GM23248 (cell line): ENCODE measurements at regions not wholly inside any gene's neighbourhood (a gene's known extent, or its start where the extent isn't known, plus 50 kb on each side); places are given as distances from the start of the nearest gene placed in this dataset.

Source experiments
- DNase-seq: peaks from one replicate; pipeline ENCODE4 v3.0.0-alpha.2; 2015
- H2AFZ ChIP-seq: fragments of 200-600 bp; sonication (generic); 2 replicates; pipeline ENCODE4 v1.6.1; 2016; ENCODE audit warnings: antibody characterized with exemption
- H3F3A ChIP-seq: fragments of 200-600 bp; sonication (generic); 2 replicates; pipeline ENCODE4 v1.6.1; 2016; ENCODE audit warnings: mild to moderate bottlenecking, antibody characterized with exemption, mixed run types; ENCODE audit not compliant: insufficient read depth
- H3K27ac ChIP-seq: fragments of 200-600 bp; sonication (generic); 2 replicates; pipeline ENCODE4 v1.5.1; 2016; ENCODE audit warnings: mild to moderate bottlenecking
- H3K27me3 ChIP-seq: fragments of 200-600 bp; sonication (generic); replicated peaks from 2 replicates; pipeline ENCODE4 v1.6.1; 2016; ENCODE audit warnings: mild to moderate bottlenecking; ENCODE audit not compliant: insufficient read depth
- H3K36me3 ChIP-seq: fragments of 200-600 bp; sonication (generic); 2 replicates; pipeline ENCODE4 v1.6.1; 2016; ENCODE audit warnings: low read depth, mild to moderate bottlenecking
- H3K4me1 ChIP-seq: fragments of 200-600 bp; sonication (generic); 2 replicates; pipeline ENCODE4 v1.6.1; 2016; ENCODE audit warnings: mild to moderate bottlenecking; ENCODE audit not compliant: insufficient read depth
- H3K4me2 ChIP-seq: fragments of 200-600 bp; sonication (generic); one replicate; pipeline ENCODE4 v1.6.1; 2016; ENCODE audit warnings: mild to moderate bottlenecking; ENCODE audit not compliant: unreplicated experiment
- H3K4me3 ChIP-seq: fragments of 200-600 bp; sonication (generic); 2 replicates; pipeline ENCODE4 v1.5.1; 2016; ENCODE audit warnings: mild to moderate bottlenecking
- H3K79me2 ChIP-seq: fragments of 200-600 bp; sonication (generic); 2 replicates; pipeline ENCODE4 v1.6.1; 2016; ENCODE audit warnings: mild to moderate bottlenecking; ENCODE audit not compliant: insufficient read depth
- H3K9ac ChIP-seq: fragments of 200-600 bp; sonication (generic); 2 replicates; pipeline ENCODE4 v1.6.1; 2016; ENCODE audit warnings: mild to moderate bottlenecking
- H3K9me2 ChIP-seq: fragments of 200-600 bp; sonication (generic); 2 replicates; pipeline ENCODE4 v1.6.1; 2016; ENCODE audit warnings: mixed run types, mild to moderate bottlenecking, moderate library complexity; ENCODE audit not compliant: insufficient read depth
- H3K9me3 ChIP-seq: fragments of 200-600 bp; sonication (generic); one replicate; pipeline ENCODE4 v1.6.1; 2017; ENCODE audit warnings: low read depth
- H4K20me1 ChIP-seq: fragments of 200-600 bp; sonication (generic); 2 replicates; pipeline ENCODE4 v1.6.0; 2016; ENCODE audit not compliant: insufficient read depth
- EZH2 ChIP-seq: fragments of 200-600 bp; sonication (generic); IDR thresholded peaks from 2 replicates; pipeline ENCODE4 v1.6.1; 2018; ENCODE audit warnings: antibody characterized with exemption, mild to moderate bottlenecking; ENCODE audit not compliant: insufficient read depth, poor library complexity, severe bottlenecking
- EZH2phosphoT487 ChIP-seq: fragments of 200-600 bp; sonication (generic); IDR thresholded peaks from 2 replicates; pipeline ENCODE4 v1.6.1; 2018; ENCODE audit warnings: antibody characterized with exemption, moderate library complexity, mild to moderate bottlenecking, low read depth; ENCODE audit not compliant: insufficient read depth
- WGBS, 2 experiments: methylation state at CpG; one replicate each; pipeline ENCODE4 v1.1.6; 2015 to 2017; ENCODE audit warnings: low lambda C conversion rate in 2 of 2, low coverage in 1 of 2; ENCODE audit errors: missing lambda C conversion rate in 2 of 2; 5-methylcytosine and 5-hydroxymethylcytosine counted together
- in situ Hi-C: fragments of 300-500 bp; cut with MboI; formaldehyde crosslinking; loops from 2 replicates; pipeline ENCODE4 v1.15.0; 2020

DNA sequence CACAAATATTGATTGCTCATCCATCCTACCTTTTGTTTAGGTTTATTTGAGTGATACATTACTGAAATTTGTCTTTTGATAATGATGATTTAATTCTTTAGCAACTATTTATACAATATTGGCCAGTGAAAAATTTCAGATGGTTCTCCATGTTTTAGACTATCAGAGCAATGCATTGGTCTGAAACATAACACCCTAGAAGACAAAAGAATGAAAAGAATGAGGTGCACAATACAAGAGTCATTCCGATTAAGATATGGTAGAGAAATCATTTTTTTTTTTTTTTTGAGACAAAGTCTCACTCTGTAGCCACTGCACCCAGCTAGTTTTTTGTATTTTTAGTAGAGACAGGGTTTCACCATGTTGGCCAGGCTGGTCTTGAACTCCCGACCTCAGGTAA, 197.4 kb upstream of the FAM98A start:
- Histone ChIP-seq H3K9me3 (no peaks in the 10 kb centered on the region), H3K4me1 (peaks cover 18% of the 10 kb centered on the region), H3K4me3 (no peak overlapping the region), H3K79me2 (no peaks in the 10 kb centered on the region), H3K36me3 (no peaks in the 10 kb centered on the region), H3K27me3 (no peaks in the 10 kb centered on the region), H4K20me1 (no peaks in the 10 kb centered on the region), H3K4me2 (no peak overlapping the region), H3K9me2 (no peaks in the 10 kb centered on the region), H3F3A (peaks cover 7% of the 10 kb centered on the region; the same call in 1 of the 2 replicates), H3K27ac (peak overlapping the region; percentile 26), H2AFZ (no peak overlapping the region), H3K9ac (no peak overlapping the region)
- DNase-seq = peak; percentile 19
- no peak for TF ChIP-seq EZH2phosphoT487
- TF ChIP-seq EZH2 = no peak
- WGBS, 2 experiments = 39 to 50% methylated on average over 2 of the region's 2 CpGs
- in situ Hi-C loops = no loop called here

- Histone ChIP-seq H3K27me3 (no peaks in the 10 kb centered on the region), H3K79me2 (no peaks in the 10 kb centered on the region), H3K9me2 (no peaks in the 10 kb centered on the region), H2AFZ (no peak overlapping the region), H4K20me1 (no peaks in the 10 kb centered on the region), H3K4me3 (no peak overlapping the region), H3K27ac (no peak overlapping the region), H3F3A (peaks cover 7% of the 10 kb centered on the region; the same call in 1 of the 2 replicates), H3K9ac (no peak overlapping the region), H3K4me1 (peaks cover 29% of the 10 kb centered on the region), H3K4me2 (no peak overlapping the region), H3K9me3 (no peaks in the 10 kb centered on the region), H3K36me3 (no peaks in the 10 kb centered on the region)
- in situ Hi-C loops = no loop called here
- peak; percentile 89 for DNase-seq
- TF ChIP-seq EZH2 (no peak), EZH2phosphoT487 (no peak)
- 8 to 19% methylated on average over 3 of the region's 3 CpGs for WGBS, 2 experiments
These were observed 192.5 kb upstream of the FAM98A start for GRCh38 chr2:33791625-33792024.

DNA sequence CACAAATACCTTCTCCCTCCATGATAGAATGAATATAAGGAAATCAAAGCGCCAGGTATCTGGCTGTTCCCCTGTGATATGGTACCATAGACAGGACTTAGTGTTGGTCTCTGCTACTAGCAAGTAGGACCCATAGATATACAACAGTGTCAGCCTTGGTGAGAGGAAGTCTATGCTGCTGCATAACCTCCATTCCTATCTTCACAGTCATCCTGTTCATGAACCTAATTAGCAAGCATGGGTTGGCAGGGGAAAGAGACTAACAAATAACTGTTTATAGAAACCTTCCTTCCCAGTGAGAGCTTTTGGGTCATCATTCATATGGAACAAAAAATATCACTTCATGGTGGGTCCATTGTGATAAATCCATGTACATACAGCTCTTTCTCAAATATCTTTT, 188.9 kb upstream of the FAM98A start:
- in situ Hi-C loops = no loop called here
- H3K27ac ChIP-seq = peak overlapping the region; percentile 47
- H3K4me1 ChIP-seq = peaks cover 25% of the 10 kb centered on the region
- no peak overlapping the region for H3K4me3 ChIP-seq
- H3K79me2 ChIP-seq = no peaks in the 10 kb centered on the region
- H3F3A ChIP-seq = peaks cover 7% of the 10 kb centered on the region; the same call in 1 of the 2 replicates
- no peaks in the 10 kb centered on the region for H3K36me3 ChIP-seq
- TF ChIP-seq EZH2 (no peak), EZH2phosphoT487 (no peak)
- WGBS, 2 experiments = 58 to 60% methylated on average over 1 of the region's 1 CpG
- no peak overlapping the region; the same call in 1 of the 2 replicates for H3K9ac ChIP-seq
- peak; percentile 74 for DNase-seq
- no peaks in the 10 kb centered on the region for H3K9me2 ChIP-seq
- no peaks in the 10 kb centered on the region for H3K9me3 ChIP-seq
- no peak overlapping the region for H2AFZ ChIP-seq
- no peaks in the 10 kb centered on the region for H4K20me1 ChIP-seq
- H3K27me3 ChIP-seq = no peaks in the 10 kb centered on the region
- peak overlapping the region; percentile 17 for H3K4me2 ChIP-seq

GRCh38 chr2:33786881-33787280, 187.8 kb upstream of the FAM98A start:
- Histone ChIP-seq H3K4me3 (no peak overlapping the region), H3K4me2 (no peak overlapping the region), H3F3A (peaks cover 7% of the 10 kb centered on the region; the same call in 1 of the 2 replicates), H3K27ac (no peak overlapping the region), H3K9me2 (no peaks in the 10 kb centered on the region), H3K36me3 (no peaks in the 10 kb centered on the region), H2AFZ (no peak overlapping the region), H3K9ac (no peak overlapping the region), H3K27me3 (no peaks in the 10 kb centered on the region), H4K20me1 (no peaks in the 10 kb centered on the region), H3K79me2 (no peaks in the 10 kb centered on the region), H3K9me3 (no peaks in the 10 kb centered on the region), H3K4me1 (peaks cover 24% of the 10 kb centered on the region)
- 53 to 57% methylated on average over 5 of the region's 5 CpGs for WGBS, 2 experiments
- in situ Hi-C loops = no loop called here
- peak; percentile 25 for DNase-seq
- TF ChIP-seq EZH2phosphoT487 (no peak), EZH2 (no peak)
